ENCODE measurements at regions not wholly inside any gene's neighbourhood (a gene's known extent, or its start where the extent isn't known, plus 50 kb on each side); places are given as distances from the start of the nearest gene placed in this dataset.

DNA sequence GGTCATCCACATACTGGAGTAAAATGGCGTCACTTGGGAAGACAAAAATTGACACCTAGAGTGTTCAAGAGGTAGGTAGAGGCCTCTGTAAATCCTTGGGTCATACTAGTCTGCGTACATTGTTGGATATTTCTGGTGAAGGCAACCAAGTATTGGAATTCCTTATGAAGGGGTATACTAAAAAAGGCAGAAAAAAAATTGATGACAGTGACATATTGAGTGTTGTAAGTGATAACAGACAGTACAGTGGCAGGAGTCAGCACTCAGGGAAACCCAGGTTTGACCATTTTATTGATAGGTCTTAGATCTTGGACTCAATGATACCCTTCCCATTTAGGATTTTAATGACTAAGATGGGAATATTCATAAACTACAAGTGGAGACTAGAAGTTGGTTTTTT, 359.1 kb upstream of the VSTM2A start (continued):
- TF ChIP-seq, protein P1, sequence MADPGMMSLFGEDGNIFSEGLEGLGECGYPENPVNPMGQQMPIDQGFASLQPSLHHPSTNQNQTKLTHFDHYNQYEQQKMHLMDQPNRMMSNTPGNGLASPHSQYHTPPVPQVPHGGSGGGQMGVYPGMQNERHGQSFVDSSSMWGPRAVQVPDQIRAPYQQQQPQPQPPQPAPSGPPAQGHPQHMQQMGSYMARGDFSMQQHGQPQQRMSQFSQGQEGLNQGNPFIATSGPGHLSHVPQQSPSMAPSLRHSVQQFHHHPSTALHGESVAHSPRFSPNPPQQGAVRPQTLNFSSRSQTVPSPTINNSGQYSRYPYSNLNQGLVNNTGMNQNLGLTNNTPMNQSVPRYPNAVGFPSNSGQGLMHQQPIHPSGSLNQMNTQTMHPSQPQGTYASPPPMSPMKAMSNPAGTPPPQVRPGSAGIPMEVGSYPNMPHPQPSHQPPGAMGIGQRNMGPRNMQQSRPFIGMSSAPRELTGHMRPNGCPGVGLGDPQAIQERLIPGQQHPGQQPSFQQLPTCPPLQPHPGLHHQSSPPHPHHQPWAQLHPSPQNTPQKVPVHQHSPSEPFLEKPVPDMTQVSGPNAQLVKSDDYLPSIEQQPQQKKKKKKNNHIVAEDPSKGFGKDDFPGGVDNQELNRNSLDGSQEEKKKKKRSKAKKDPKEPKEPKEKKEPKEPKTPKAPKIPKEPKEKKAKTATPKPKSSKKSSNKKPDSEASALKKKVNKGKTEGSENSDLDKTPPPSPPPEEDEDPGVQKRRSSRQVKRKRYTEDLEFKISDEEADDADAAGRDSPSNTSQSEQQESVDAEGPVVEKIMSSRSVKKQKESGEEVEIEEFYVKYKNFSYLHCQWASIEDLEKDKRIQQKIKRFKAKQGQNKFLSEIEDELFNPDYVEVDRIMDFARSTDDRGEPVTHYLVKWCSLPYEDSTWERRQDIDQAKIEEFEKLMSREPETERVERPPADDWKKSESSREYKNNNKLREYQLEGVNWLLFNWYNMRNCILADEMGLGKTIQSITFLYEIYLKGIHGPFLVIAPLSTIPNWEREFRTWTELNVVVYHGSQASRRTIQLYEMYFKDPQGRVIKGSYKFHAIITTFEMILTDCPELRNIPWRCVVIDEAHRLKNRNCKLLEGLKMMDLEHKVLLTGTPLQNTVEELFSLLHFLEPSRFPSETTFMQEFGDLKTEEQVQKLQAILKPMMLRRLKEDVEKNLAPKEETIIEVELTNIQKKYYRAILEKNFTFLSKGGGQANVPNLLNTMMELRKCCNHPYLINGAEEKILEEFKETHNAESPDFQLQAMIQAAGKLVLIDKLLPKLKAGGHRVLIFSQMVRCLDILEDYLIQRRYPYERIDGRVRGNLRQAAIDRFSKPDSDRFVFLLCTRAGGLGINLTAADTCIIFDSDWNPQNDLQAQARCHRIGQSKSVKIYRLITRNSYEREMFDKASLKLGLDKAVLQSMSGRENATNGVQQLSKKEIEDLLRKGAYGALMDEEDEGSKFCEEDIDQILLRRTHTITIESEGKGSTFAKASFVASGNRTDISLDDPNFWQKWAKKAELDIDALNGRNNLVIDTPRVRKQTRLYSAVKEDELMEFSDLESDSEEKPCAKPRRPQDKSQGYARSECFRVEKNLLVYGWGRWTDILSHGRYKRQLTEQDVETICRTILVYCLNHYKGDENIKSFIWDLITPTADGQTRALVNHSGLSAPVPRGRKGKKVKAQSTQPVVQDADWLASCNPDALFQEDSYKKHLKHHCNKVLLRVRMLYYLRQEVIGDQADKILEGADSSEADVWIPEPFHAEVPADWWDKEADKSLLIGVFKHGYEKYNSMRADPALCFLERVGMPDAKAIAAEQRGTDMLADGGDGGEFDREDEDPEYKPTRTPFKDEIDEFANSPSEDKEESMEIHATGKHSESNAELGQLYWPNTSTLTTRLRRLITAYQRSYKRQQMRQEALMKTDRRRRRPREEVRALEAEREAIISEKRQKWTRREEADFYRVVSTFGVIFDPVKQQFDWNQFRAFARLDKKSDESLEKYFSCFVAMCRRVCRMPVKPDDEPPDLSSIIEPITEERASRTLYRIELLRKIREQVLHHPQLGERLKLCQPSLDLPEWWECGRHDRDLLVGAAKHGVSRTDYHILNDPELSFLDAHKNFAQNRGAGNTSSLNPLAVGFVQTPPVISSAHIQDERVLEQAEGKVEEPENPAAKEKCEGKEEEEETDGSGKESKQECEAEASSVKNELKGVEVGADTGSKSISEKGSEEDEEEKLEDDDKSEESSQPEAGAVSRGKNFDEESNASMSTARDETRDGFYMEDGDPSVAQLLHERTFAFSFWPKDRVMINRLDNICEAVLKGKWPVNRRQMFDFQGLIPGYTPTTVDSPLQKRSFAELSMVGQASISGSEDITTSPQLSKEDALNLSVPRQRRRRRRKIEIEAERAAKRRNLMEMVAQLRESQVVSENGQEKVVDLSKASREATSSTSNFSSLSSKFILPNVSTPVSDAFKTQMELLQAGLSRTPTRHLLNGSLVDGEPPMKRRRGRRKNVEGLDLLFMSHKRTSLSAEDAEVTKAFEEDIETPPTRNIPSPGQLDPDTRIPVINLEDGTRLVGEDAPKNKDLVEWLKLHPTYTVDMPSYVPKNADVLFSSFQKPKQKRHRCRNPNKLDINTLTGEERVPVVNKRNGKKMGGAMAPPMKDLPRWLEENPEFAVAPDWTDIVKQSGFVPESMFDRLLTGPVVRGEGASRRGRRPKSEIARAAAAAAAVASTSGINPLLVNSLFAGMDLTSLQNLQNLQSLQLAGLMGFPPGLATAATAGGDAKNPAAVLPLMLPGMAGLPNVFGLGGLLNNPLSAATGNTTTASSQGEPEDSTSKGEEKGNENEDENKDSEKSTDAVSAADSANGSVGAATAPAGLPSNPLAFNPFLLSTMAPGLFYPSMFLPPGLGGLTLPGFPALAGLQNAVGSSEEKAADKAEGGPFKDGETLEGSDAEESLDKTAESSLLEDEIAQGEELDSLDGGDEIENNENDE (IDR thresholded peaks at IDR 0.05; ENCODE audit: insufficient replicate concordance, low read length): no peak
- no peak for TF ChIP-seq CBX5 (IDR thresholded peaks at IDR 0.05; ENCODE audit: low read depth, low read length)
- TF ChIP-seq SRF (IDR thresholded peaks at IDR 0.05; ENCODE audit: low read depth, low read length): no peak
- TF ChIP-seq CHD2 (IDR thresholded peaks at IDR 0.05; ENCODE audit: low read length): no peak
- TF ChIP-seq SIX5 (IDR thresholded peaks at IDR 0.05; ENCODE audit: low read depth, low read length): no peak
- no peak for TF ChIP-seq KDM5A (IDR thresholded peaks at IDR 0.05; ENCODE audit: low read length)

Measured in H1 (cell line).